ENCODE measurements at regions not wholly inside any gene's neighbourhood (a gene's known extent, or its start where the extent isn't known, plus 50 kb on each side); places are given as distances from the start of the nearest gene placed in this dataset.

DNA sequence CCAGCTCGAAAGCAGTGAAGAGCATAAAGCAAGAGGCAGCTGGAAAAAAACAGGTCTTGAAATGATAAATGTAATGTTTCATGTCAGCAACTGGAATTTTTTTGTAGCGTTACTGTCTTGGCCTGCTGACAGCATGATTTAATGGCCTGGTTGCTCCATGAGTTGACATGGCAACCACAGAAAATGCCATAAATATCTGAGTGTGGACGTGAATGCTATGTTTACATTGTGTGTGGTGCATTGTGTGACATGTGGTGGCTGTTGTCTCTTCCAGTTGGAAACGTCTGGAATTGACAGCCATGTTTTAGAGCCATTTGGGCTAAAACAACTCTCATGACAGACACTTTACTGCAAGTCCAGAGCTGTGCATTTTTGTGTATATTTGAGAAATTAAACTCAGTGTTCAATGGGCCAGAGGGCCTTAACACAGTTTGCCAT is 170.0 kb downstream of the FOXA2 start:
- Histone ChIP-seq H3K4me3 (no peak overlapping the region), H3K4me1 (no peaks in the 10 kb centered on the region), H3K27ac (no peak overlapping the region), H3K27me3 (no peaks in the 10 kb centered on the region), H3K36me3 (no peaks in the 10 kb centered on the region), H3K9me3 (no peaks in the 10 kb centered on the region)
- no peak for TF ChIP-seq POLR2AphosphoS5 (IDR thresholded peaks at IDR 0.05; ENCODE audit: insufficient read depth in 1 of 2, low read depth in 1 of 2)
- TF ChIP-seq POLR2A (IDR thresholded peaks at IDR 0.05) = no peak
- TF ChIP-seq, protein P1, sequence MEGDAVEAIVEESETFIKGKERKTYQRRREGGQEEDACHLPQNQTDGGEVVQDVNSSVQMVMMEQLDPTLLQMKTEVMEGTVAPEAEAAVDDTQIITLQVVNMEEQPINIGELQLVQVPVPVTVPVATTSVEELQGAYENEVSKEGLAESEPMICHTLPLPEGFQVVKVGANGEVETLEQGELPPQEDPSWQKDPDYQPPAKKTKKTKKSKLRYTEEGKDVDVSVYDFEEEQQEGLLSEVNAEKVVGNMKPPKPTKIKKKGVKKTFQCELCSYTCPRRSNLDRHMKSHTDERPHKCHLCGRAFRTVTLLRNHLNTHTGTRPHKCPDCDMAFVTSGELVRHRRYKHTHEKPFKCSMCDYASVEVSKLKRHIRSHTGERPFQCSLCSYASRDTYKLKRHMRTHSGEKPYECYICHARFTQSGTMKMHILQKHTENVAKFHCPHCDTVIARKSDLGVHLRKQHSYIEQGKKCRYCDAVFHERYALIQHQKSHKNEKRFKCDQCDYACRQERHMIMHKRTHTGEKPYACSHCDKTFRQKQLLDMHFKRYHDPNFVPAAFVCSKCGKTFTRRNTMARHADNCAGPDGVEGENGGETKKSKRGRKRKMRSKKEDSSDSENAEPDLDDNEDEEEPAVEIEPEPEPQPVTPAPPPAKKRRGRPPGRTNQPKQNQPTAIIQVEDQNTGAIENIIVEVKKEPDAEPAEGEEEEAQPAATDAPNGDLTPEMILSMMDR (IDR thresholded peaks at IDR 0.05) = no peak
- DNase-seq (ENCODE audit: extremely low spot score in 2 of 2) = no peak
- intact Hi-C loops (cut with DNase I) = no loop called here

DNA sequence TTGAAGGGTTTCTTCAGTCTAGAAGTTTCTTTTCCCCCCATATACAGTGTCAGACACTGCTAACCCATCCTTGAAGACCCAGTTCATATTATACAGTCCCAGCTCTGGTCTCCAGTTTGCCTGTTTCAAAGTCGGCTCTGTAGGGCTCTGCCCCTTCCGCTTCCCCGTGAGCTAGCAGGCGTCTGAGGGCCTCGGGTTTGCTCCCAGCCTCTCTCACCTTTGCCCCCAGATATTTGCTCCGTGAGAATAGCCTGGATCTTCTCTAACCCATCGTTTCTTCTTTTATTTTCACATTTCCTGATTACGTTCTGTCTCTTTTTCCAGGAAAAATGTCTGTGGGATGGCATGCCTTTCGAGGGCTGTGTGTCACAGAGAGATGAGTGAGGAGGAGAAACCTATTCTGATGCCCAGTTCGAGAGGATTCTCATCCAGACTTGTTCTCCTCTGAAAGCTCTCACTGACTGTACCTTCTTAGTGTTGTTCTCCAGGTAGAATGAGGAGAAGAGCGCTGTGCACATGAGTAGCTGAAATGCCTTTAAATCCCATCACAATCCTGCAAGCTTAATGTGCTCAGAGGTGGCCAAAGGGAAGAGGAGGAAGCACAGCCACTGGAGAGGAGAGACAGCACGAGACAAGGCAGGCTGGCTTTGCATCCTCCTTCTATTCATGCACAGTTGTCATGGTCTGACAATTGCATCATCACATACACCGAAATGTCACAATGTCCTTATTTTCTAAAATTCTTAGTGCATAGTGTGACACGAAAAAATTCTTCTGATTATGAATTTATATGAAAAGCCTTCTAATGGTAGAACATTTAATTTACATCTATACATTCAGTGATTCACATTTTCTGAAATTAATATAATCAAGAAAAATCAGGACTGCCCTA is 171.1 kb downstream of the FOXA2 start:
- no peaks in the 10 kb centered on the region for H3K27me3 ChIP-seq
- H3K36me3 ChIP-seq = no peaks in the 10 kb centered on the region
- no peak overlapping the region for H3K4me3 ChIP-seq
- no peaks in the 10 kb centered on the region for H3K4me1 ChIP-seq
- DNase-seq (ENCODE audit: extremely low spot score in 2 of 2) = no peak
- intact Hi-C loops (cut with DNase I) = no loop called here
- H3K9me3 ChIP-seq = no peaks in the 10 kb centered on the region
- TF ChIP-seq POLR2A (IDR thresholded peaks at IDR 0.05) (no peak), POLR2AphosphoS5 (IDR thresholded peaks at IDR 0.05; ENCODE audit: insufficient read depth in 1 of 2, low read depth in 1 of 2) (no peak)
- TF ChIP-seq, protein P1 (IDR thresholded peaks at IDR 0.05) = no peak
- no peak overlapping the region for H3K27ac ChIP-seq

DNA sequence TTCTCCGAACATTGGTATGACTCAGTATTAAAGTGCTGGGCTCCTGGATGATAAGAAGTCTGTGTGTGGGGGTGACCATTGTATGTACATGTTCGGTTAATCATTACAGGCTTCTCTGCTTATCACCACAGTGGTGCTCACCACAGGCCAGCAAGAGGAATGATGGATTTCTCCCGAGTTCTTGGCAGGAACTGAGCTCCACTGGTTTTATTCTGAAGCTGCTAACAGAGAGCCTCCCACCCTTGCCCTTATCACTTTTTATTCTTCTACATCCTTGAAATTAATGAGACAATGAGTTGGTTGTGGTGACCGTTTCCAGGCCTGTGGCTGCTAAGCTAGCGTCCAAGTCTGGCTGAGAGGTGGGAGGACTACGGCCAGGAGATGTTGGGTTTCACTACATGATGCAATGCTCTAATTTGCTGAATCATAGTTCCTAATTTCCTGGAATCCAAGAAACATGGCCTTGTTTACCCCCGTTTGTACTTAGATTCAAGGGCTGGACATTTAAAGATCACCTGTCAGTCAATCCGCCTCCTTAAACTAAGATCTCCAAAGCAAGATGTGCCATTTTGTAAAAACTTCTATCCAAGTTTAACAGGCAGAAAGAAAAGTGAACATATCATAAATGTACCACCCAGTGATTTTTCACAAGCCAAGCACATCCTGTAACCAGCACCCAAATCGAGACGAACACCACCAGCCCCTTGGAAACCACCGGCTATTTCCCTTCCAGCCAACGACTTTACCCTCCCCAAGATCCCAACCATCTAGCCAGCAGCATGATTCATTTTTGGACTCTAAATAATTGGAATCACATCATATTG is 172.5 kb downstream of the FOXA2 start:
- Histone ChIP-seq H3K36me3 (no peaks in the 10 kb centered on the region), H3K27me3 (no peaks in the 10 kb centered on the region), H3K4me3 (no peak overlapping the region), H3K9me3 (no peaks in the 10 kb centered on the region), H3K27ac (no peak overlapping the region), H3K4me1 (no peaks in the 10 kb centered on the region)
- DNase-seq (ENCODE audit: extremely low spot score in 2 of 2) = no peak
- intact Hi-C loops (cut with DNase I) = no loop called here
- TF ChIP-seq, protein P1 (IDR thresholded peaks at IDR 0.05) = no peak
- TF ChIP-seq POLR2A (IDR thresholded peaks at IDR 0.05) (no peak), POLR2AphosphoS5 (IDR thresholded peaks at IDR 0.05; ENCODE audit: insufficient read depth in 1 of 2, low read depth in 1 of 2) (no peak)

DNA sequence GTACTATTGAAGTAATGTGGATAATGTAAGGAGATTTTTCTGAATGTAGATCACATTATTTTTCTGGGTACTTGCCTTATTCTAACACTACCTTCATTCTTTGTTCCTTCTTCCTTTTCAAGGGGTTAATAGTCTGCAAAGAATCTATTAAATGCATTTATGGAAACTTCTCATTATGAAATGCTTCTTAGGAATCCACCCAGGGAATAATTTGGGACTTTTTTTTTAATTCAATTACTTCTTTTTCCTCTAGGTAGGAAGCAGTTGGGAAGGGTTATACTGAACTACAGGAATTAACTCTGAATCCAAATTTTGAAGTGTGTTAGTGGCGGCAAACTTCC is 173.1 kb downstream of the FOXA2 start:
- H3K36me3 ChIP-seq = no peaks in the 10 kb centered on the region
- TF ChIP-seq POLR2A (IDR thresholded peaks at IDR 0.05) (no peak), POLR2AphosphoS5 (IDR thresholded peaks at IDR 0.05; ENCODE audit: insufficient read depth in 1 of 2, low read depth in 1 of 2) (no peak)
- TF ChIP-seq, protein P1 (IDR thresholded peaks at IDR 0.05) = no peak
- no peaks in the 10 kb centered on the region for H3K9me3 ChIP-seq
- no peak overlapping the region for H3K27ac ChIP-seq
- intact Hi-C loops (cut with DNase I) = no loop called here
- H3K4me1 ChIP-seq = no peaks in the 10 kb centered on the region
- H3K4me3 ChIP-seq = no peak overlapping the region
- H3K27me3 ChIP-seq = no peaks in the 10 kb centered on the region
- no peak for DNase-seq (ENCODE audit: extremely low spot score in 2 of 2)

Measured in vagina (tissue), 2 donors.